Mammary epithelial cell (primary cell): ENCODE measurements at regions not wholly inside any gene's neighbourhood (a gene's known extent, or its start where the extent isn't known, plus 50 kb on each side); places are given as distances from the start of the nearest gene placed in this dataset.

ENCODE experiments used
- CTCF ChIP-seq, 2 donors: IDR thresholded peaks in 1 of 2; conservative IDR thresholded peaks in 1 of 2; 2 replicates each; pipeline ENCODE4 v1.5.1; 2011 to 2012; ENCODE audit warnings: inconsistent platforms in 2 of 2, low read length in 2 of 2, mild to moderate bottlenecking in 2 of 2, control low read depth in 1 of 2, low read depth in 1 of 2; ENCODE audit not compliant: insufficient read depth in 1 of 2; ENCODE audit errors: extremely low read depth in 1 of 2
- EZH2 ChIP-seq: IDR thresholded peaks from 2 replicates; pipeline ENCODE4 v1.6.1; 2012; ENCODE audit warnings: low read length, inconsistent platforms, borderline replicate concordance

- no peak for TF ChIP-seq EZH2
- no peak for TF ChIP-seq CTCF (conservative IDR thresholded peaks at IDR 0.05 in 1 of 2, IDR thresholded peaks at IDR 0.05 in 1 of 2; ENCODE audit: extremely low read depth in 1 of 2, insufficient read depth in 1 of 2, low read depth in 1 of 2, low read length in 2 of 2)
Measured at GRCh38 chr2:189337656-189338055, 103.6 kb upstream of the WDR75 start.
